ENCODE measurements at regions not wholly inside any gene's neighbourhood (a gene's known extent, or its start where the extent isn't known, plus 50 kb on each side); places are given as distances from the start of the nearest gene placed in this dataset.
"Not testable (repeated sequence)": the region's sequence is repeated elsewhere in the genome, so short reads cannot be mapped to it uniquely, and the experiment has no call there.

DNA sequence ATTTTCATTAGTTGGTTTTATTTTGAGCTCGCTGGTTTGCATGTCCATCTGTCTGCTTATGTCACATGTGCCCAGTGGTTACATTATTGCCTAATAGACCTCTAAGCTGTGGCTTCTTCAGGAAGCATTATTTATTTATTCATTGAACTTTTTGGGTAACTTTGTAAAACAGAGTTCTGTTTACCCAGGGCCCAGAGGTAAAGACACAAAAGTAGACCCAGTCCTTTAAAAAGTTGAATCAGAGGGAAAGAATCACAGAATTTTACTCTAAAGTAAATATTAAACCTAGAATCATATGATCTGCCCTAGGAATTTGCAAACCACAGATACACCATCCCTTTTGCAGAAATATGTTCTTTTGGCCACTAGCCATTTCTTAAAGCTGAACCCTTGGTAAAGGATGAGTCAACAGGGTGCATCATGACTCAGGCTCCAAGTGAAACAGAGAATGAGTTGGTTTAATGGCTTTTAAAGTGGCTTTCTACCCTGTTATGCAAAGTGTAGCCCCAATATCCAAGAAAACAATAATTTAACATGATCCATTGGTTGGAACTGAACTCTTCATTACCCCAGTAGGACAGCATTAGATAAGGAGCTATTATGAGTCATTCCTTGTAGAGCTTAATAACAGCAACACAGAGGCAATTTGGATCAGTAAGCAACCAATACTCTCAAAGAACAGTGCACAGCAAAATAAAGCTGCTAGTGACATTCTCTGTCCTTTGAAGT lies 236.3 kb downstream of the KCNJ2 start:
- DNase-seq: no peak
- in situ Hi-C loops (cut with MboI; ENCODE audit: low pct_unique_long_range_greater_than_20kb, low sequenced_read_pairs): no loop called here

DNA sequence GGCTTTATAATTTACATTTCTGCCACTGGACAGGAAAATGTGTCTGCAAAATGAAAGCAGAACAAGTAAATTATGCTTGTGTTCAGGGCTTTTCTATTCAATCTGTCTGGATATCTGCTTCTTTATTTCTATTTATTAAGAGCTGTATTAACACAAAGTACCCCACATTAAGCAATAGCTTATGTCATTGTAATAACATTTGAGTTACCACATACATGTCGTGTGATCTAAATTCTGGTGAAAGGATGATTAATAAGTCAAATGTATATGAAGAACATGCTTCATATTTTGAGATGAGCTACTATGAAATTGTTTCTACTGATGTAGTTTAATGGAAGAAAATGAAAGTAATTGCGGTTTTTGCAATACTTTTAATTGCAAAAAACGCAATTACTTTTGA lies 238.2 kb downstream of the KCNJ2 start:
- in situ Hi-C loops (cut with MboI; ENCODE audit: low pct_unique_long_range_greater_than_20kb, low sequenced_read_pairs): no loop called here
- no peak for DNase-seq

DNA sequence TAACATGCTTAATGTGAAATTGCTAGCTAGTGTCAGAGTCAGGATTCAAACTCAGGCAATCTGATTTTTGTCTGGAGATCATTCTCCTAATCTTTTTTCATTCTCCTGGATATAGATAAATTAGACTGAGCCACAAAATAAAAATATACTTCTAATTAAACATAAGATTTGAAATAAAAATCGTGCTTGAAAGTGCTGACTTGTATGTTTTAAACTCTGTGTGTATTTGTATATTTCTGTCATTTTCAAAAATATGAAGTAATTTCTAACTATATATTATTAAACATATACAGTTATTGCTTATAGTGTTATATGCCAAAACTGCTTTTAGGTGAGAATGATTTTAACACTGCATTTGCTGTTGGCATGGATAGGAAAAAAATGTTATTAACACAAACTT lies 239.4 kb downstream of the KCNJ2 start:
- in situ Hi-C loops (cut with MboI; ENCODE audit: low pct_unique_long_range_greater_than_20kb, low sequenced_read_pairs): no loop called here
- no peak for DNase-seq

DNA sequence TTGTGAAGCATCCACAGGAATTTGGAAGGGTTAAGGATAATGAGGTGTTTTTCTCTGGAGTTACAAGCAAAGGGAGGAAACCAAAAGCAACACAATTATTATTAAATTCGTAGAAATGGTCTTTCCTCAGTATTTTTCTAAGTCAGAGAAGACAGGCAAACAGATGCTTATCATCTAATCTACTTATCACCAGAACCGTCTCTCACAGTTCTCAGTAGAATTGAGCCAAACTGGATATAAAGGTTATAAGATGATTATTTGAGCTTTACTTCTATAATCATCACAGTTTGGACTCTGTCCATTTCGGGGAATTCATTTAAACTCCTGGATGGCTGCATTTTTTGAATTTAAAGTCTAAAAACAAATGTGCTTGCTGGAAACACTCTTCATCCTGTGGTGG lies 245.0 kb downstream of the KCNJ2 start:
- in situ Hi-C loops (cut with MboI; ENCODE audit: low pct_unique_long_range_greater_than_20kb, low sequenced_read_pairs): no loop called here
- no peak for DNase-seq

DNA sequence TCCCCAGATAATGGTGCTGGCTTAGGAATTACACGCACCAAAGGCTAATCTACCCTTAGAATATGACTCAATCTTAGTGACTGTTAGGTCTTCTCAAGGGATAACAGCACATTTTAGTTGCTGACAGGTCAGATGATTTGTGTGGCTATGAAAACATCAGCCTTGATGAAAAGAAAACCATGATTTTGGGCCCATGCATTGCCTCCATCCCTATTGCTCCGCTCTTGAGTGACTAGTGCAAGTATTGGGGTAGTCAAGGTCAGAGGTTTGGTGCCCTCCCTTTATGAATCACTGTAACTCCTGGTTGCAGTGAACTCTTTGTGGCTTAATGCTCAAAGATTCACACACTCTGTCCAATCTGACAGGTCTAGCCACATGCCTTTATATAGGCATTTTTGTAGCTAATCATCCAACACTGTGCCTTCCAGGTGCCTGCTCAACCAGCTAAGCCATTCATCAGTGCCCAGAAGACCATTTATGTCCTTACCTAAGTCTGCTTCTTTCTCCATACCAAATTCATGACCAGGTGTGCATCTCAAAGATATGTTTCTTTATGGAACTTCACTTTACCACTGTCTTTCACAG lies 251.6 kb downstream of the KCNJ2 start:
- in situ Hi-C loops (cut with MboI; ENCODE audit: low pct_unique_long_range_greater_than_20kb, low sequenced_read_pairs): no loop called here
- DNase-seq: no peak

DNA sequence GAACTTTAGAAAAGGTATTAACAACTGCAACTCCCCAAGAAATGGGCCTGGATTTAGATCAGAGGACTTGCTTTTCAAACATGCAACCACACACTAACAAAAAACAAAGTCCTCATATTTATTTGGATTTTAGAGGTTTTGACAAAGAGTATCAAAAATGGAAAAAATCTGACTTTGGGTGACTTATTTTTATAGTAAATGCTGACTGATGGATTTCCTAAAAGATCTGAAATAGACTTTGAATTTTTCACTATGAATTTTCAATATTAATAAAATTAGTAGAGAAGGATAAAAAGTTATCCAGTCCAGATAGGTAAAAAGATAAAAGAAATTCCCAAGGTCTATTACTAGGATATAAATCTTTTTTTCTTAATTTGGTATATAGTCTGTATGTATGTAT lies 253.5 kb downstream of the KCNJ2 start:
- in situ Hi-C loops (cut with MboI; ENCODE audit: low pct_unique_long_range_greater_than_20kb, low sequenced_read_pairs): no loop called here
- DNase-seq: no peak

DNA sequence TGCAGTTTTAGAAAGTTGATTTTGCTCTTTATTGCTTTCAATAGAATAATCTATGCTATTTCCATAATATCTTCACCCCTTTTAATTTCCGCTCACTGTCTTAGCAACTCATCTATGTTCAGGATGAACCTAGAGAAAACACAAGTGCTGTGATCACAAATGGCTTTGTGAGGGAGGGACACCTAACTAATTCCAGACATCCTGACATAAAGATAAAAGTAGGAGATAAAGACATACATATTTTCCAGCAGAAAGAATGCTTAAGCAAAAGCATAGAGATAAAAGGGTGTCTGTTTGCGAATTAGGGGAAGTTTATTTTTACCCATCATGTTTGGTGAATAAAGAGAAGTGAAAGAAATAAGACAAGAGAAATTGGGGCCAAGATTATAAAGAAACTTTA lies 254.2 kb downstream of the KCNJ2 start:
- no peak for DNase-seq
- in situ Hi-C loops (cut with MboI; ENCODE audit: low pct_unique_long_range_greater_than_20kb, low sequenced_read_pairs): no loop called here

DNA sequence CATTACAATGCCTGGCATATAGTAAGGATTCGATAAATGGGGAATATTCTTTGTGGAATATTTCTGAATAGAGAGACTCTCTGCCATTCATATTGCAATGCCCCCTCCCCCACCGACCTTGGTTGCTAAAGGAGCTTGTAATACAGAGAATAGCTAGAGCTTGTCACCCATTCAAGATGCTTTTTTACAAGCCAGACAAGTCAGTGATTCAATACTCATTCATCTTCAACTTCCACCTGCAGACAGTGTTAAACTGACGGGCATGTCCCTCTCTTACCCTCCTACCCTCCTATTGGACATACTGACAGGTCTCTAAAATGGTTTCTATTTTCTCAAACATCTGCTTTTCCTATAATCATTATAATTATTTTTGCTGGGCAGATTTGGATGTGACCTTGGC lies 257.4 kb downstream of the KCNJ2 start:
- no peak for DNase-seq
- in situ Hi-C loops (cut with MboI; ENCODE audit: low pct_unique_long_range_greater_than_20kb, low sequenced_read_pairs): no loop called here

DNA sequence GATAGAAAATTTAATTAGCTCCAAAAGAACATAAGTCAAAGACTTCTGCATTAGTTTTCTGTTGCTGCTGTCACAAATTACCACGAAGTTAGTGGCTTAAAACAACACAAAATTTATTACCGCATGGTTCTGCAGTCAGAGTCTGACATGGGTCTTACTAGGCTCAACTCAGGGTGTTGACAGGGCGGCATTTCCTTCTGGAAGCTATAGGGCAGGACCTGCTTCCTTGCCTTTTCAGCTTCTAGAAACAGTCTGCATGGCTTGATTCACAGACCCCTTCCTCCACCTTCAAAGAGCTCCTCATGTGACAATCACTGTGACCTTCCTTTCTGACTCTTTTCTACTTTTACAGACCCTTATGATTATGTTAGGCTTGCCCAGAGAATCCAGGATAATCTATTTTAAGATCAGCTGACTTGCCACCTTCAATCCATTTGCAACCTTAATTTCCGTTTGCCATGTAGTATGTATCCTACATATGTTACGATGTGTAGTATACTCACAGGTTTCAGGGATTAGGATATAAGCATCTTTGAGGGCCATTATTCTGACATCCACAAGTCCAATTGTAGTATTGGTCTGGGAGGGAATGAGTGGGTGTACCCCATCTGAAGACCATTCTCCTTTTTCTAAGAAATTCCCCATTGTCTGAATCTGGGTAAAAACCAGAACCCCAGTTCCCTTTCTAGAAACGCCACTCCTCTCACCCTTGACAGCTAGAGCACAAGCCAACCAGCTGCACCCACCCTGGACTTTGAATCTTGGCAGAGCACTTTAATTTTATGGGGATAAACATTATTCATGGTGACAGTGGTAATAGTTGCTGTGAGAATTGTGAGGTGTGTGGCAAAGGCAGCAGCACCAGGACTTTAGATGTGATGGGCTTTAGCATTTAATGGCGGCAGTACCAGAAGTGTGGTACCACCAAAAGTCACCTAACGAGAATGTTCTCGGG lies 265.5 kb downstream of the KCNJ2 start:
- in situ Hi-C loops (cut with MboI; ENCODE audit: low pct_unique_long_range_greater_than_20kb, low sequenced_read_pairs): no loop called here

DNA sequence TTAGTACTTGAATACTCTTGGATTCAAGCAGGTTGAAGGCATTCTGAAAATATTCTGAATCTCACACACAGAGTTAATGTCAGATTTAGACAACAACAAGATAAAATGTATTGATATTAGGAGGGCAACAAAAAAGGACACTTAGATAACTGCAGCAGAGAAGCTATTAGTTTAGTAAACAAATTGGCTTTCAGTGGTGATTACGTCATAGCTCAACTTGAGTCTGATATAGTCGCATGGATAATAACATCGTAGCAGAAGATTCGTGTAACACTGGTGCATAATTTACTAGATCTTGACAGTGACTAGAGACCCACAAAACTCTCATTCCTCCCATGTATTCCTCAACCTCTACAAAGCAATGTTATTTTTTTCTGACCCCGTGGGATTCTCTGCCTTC lies 268.3 kb downstream of the KCNJ2 start:
- in situ Hi-C loops (cut with MboI; ENCODE audit: low pct_unique_long_range_greater_than_20kb, low sequenced_read_pairs): no loop called here
- no peak for DNase-seq

More for the DNA sequence above, 265.5 kb downstream of the KCNJ2 start:
- DNase-seq: no peak

DNA sequence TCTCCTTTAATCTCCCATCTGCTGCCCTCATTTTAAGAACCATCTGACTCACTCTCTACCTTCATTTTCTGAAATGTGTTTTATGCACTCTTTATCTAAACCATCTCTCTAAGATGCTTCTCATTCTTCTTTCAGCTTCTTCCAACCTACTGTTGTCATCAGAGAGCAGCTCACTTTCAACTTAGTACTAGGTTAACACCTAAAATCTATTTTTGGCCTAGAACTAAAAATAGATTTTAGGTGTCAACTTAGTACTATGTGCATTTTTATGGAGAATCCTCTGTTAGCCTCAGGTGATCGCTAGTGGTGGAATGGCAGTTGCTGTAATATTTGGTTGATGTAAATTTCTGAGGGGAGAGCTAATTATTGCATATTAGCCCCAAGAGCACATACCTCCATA lies 277.1 kb downstream of the KCNJ2 start:
- DNase-seq: no peak
- in situ Hi-C loops (cut with MboI; ENCODE audit: low pct_unique_long_range_greater_than_20kb, low sequenced_read_pairs): no loop called here

DNA sequence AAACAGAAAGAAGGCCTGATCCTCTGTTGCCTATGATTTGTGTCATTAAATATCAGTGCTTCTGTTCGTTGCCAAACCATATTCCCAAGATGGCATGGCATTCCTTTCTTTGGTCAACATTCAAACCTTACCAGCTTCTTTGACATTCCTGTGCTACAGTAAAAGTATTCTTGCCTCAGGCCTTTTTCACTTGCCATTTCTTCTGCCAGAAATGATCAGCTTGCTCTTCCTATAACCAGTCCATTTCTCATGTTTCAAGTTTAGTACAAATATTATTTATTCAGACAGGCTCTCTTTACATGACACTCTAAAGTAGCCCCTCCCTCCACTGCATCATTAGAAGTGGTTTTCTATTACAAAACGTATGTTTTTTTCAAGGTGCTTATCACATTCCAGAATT lies 278.3 kb downstream of the KCNJ2 start:
- no peak for DNase-seq
- in situ Hi-C loops (cut with MboI; ENCODE audit: low pct_unique_long_range_greater_than_20kb, low sequenced_read_pairs): no loop called here

DNA sequence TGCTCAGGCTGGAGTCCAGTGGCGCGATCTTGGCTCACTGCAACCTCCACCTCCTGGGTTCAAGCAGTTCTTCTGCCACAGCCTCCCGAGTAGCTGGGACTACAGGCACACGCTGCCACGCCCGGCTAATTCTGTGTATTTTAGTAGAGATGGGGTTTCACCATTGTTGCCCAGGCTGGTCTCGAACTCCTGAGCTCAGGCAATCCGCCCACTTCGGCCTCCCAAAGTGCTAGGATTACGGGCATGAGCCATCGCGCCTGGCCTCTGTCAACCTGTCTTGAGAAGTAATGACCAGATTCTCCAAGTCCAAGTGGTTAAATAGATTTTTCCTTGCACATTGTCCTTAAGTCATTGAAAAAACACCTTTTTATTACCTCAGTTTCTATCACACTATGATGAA lies 283.7 kb downstream of the KCNJ2 start:
- in situ Hi-C loops (cut with MboI; ENCODE audit: low pct_unique_long_range_greater_than_20kb, low sequenced_read_pairs); DNase-seq: not testable (repeated sequence)

DNA sequence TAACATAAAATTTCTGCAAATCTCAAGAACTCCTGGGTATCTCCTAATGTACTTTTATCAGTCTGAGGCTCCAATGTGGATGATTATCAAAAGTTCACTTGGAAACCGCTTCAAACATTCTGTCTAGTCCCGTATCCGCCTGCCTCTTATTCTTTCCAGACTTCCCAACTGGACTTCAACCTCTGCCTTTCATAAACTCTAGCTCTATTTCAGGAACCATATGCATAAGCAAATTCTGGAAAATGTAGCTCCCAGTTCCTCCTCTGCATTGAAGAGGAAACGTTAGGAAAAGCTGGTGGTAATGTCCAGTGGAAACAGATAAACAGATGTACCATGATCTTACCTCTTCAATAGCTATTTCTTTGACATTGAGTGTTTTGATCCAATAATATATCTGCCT lies 285.0 kb downstream of the KCNJ2 start:
- in situ Hi-C loops (cut with MboI; ENCODE audit: low pct_unique_long_range_greater_than_20kb, low sequenced_read_pairs): no loop called here
- no peak for DNase-seq

DNA sequence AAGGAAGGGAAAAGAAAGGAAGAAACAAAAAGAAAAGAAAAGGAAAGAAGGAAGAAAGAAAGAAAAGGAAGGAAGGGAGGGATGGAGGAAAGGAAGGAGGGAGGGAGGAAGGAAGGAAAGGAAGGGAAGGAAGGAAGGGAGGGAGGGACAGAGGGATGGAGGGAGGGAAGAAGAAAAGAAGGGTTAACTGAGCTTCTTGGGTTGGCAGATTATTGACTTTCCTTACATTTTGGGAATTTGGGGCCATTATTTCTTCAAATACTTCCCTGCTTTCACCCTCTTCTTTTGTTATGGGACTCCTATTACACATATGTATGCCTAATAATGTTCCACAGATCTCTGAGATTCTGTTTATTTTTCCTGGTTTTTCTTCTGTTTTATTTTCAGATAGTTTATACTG lies 285.6 kb downstream of the KCNJ2 start:
- in situ Hi-C loops (cut with MboI; ENCODE audit: low pct_unique_long_range_greater_than_20kb, low sequenced_read_pairs): no loop called here
- DNase-seq: no peak

DNA sequence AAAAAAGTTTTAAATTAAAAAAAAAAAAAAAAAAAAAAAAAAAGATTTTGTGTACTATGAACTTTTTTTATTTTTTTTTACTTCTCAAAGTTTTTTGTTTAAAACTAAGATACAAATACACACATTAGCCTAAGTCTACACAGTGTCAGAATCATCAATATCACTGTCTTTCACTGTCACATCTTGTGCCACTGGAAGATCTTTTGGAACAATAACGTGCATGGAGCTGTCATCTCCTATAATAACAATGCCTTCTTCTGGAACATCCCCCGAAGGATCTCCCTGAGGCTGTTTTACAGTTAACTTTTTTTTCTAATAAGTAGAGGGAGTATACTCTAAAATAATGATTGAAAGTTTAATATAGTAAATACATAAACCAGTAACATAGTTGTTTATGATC lies 295.7 kb downstream of the KCNJ2 start:
- in situ Hi-C loops (cut with MboI; ENCODE audit: low pct_unique_long_range_greater_than_20kb, low sequenced_read_pairs): no loop called here
- DNase-seq: no peak

DNA sequence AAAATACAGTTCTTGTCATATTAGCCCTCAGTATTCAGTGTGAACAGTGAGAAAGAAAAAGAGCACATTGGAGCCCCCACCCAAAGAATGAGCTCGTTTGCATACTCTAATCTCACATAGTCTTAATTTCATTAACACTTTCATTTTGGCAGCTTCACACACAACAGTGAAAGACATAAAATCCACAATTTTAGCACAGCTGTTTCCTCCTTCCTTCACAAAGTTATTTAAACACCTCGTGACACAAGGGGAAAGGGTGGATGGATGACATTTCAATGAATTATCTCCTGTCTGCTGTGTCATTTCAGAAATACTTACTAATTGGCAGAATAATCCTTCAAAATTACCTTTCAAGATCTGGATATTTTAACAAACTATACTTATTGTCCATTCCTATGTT lies 299.3 kb downstream of the KCNJ2 start:
- no peak for DNase-seq
- in situ Hi-C loops (cut with MboI; ENCODE audit: low pct_unique_long_range_greater_than_20kb, low sequenced_read_pairs): no loop called here

DNA sequence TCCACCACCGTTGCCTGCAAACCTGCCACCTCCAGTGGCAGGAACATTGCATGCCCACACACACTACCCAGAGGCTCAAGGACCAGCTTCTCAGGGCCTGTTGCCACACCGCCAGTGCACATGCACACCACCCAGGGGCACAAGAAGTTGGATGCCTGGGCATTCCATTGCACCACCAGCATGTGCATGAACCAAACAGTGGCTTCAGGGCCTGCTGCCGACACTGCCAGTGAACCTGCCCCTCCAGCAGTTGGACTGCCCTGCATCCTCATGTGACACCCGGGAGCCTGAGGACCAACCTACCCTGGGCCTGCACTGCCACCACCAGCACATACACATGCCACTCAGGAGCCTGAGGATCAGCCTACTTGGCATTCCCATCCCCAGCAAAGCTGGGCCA lies 303.7 kb downstream of the KCNJ2 start:
- no peak for DNase-seq
- in situ Hi-C loops (cut with MboI; ENCODE audit: low pct_unique_long_range_greater_than_20kb, low sequenced_read_pairs): no loop called here

DNA sequence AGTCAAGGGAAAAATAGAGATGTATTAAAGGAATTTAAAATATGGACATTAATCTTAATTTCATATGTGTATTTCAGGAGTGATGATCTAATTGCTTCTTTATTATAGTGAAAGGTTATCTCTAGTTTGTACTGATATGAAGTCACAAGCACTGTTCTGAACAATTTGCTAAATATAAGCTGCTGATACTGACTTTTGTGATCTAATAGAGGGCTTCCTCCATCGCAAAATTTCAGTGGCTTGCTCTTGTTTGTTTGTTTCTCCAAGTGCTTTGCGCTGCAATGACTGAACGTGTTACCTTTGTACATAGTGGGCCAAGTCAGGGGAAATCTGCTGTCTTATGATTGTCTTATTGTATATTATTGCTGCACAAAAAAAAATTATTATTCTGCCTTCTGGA lies 307.0 kb downstream of the KCNJ2 start:
- in situ Hi-C loops (cut with MboI; ENCODE audit: low pct_unique_long_range_greater_than_20kb, low sequenced_read_pairs): no loop called here

DNA sequence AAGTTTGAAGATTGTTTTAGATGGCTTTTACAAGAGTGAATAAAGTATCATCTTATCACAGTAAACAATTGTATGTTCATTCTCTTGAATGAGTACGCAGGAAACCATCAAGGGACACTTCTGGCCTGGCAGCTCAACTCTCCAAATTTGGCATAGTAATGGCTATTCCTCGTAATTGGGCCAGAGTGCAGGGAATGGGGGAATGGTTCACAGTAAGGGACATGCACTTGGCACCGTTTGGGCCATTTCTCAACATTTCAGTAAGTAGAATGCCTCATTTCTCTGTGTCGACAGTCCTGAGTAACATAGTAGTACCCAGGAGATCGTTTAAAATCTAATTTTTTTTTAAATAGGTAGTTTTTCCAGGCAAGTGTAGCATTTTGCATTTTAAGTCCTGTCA lies 309.6 kb downstream of the KCNJ2 start:
- no peak for DNase-seq

More for the DNA sequence above, 307.0 kb downstream of the KCNJ2 start:
- DNase-seq: no peak

More for the DNA sequence above, 309.6 kb downstream of the KCNJ2 start:
- in situ Hi-C loops (cut with MboI; ENCODE audit: low pct_unique_long_range_greater_than_20kb, low sequenced_read_pairs): no loop called here
